Neural crest cell (in vitro differentiated cells): ENCODE measurements at regions not wholly inside any gene's neighbourhood (a gene's known extent, or its start where the extent isn't known, plus 50 kb on each side); places are given as distances from the start of the nearest gene placed in this dataset.

ENCODE experiments used
- DNase-seq: peaks from one replicate; pipeline ENCODE4 v3.0.0; 2021; ENCODE audit warnings: low read depth, mixed read lengths, low spot score
- H3K27ac Mint-ChIP-seq: one replicate; pipeline ENCODE4 v1.8.0; 2021; ENCODE audit warnings: mild to moderate bottlenecking, mixed read lengths; ENCODE audit not compliant: unreplicated experiment
- H3K27me3 Mint-ChIP-seq: 2 replicates; pipeline ENCODE4 v1.8.0; 2021; ENCODE audit warnings: low read depth, mild to moderate bottlenecking, mixed read lengths
- H3K36me3 Mint-ChIP-seq: 2 replicates; pipeline ENCODE4 v1.8.0; 2021; ENCODE audit warnings: low read depth, mild to moderate bottlenecking, mixed read lengths
- H3K4me1 Mint-ChIP-seq: 2 replicates; pipeline ENCODE4 v1.8.0; 2021; ENCODE audit warnings: mixed read lengths
- H3K4me3 Mint-ChIP-seq: one replicate; pipeline ENCODE4 v1.8.0; 2021; ENCODE audit warnings: mild to moderate bottlenecking, mixed read lengths
- H3K9me3 Mint-ChIP-seq: 2 replicates; pipeline ENCODE4 v1.8.0; 2021; ENCODE audit warnings: mixed read lengths
- CTCF ChIP-seq: fragments of 200-600 bp; sonication (generic); conservative IDR thresholded peaks from 2 replicates; pipeline ENCODE4 v1.5.0; 2021; ENCODE audit warnings: antibody characterized with exemption, mild to moderate bottlenecking

- no peak for DNase-seq
- H3K27me3 Mint-ChIP-seq, result no peaks in the 10 kb centered on the region
- H3K27ac Mint-ChIP-seq, result no peak overlapping the region
- no peaks in the 10 kb centered on the region for H3K36me3 Mint-ChIP-seq
- H3K9me3 Mint-ChIP-seq, result no peaks in the 10 kb centered on the region
- H3K4me3 Mint-ChIP-seq, result no peak overlapping the region
- TF ChIP-seq CTCF, result no peak
- peaks cover 11% of the 10 kb centered on the region for H3K4me1 Mint-ChIP-seq
Observed at GRCh38 chr4:112942077-112942476, 107.4 kb upstream of the ANK2 start.

GRCh38 chr4:112942997-112943396, 106.5 kb upstream of the ANK2 start:
- DNase-seq, result no peak
- H3K4me3 Mint-ChIP-seq, result no peak overlapping the region
- H3K27ac Mint-ChIP-seq, result no peak overlapping the region
- H3K36me3 Mint-ChIP-seq, result no peaks in the 10 kb centered on the region
- peaks cover 11% of the 10 kb centered on the region for H3K4me1 Mint-ChIP-seq
- H3K27me3 Mint-ChIP-seq, result no peaks in the 10 kb centered on the region
- no peaks in the 10 kb centered on the region for H3K9me3 Mint-ChIP-seq
- TF ChIP-seq CTCF, result no peak

GRCh38 chr4:112944006-112944405, 105.4 kb upstream of the ANK2 start:
- no peaks in the 10 kb centered on the region for H3K27me3 Mint-ChIP-seq
- H3K27ac Mint-ChIP-seq, result no peak overlapping the region
- peaks cover 8% of the 10 kb centered on the region for H3K4me1 Mint-ChIP-seq
- no peak for TF ChIP-seq CTCF
- DNase-seq, result no peak
- no peak overlapping the region for H3K4me3 Mint-ChIP-seq
- H3K36me3 Mint-ChIP-seq, result no peaks in the 10 kb centered on the region
- H3K9me3 Mint-ChIP-seq, result no peaks in the 10 kb centered on the region

- Mint-ChIP-seq H3K4me1 (no peaks in the 10 kb centered on the region), H3K27ac (peak overlapping the region; percentile 65), H3K36me3 (no peaks in the 10 kb centered on the region), H3K9me3 (no peaks in the 10 kb centered on the region), H3K27me3 (no peaks in the 10 kb centered on the region), H3K4me3 (no peak overlapping the region)
- DNase-seq, result no peak
- no peak for TF ChIP-seq CTCF
Observed at GRCh38 chr4:112946127-112946526, 103.3 kb upstream of the ANK2 start.

- TF ChIP-seq CTCF, result no peak
- Mint-ChIP-seq H3K36me3 (no peaks in the 10 kb centered on the region), H3K27ac (no peak overlapping the region), H3K4me1 (peaks cover 13% of the 10 kb centered on the region), H3K4me3 (no peak overlapping the region), H3K9me3 (no peaks in the 10 kb centered on the region), H3K27me3 (no peaks in the 10 kb centered on the region)
- DNase-seq, result no peak
Observed at GRCh38 chr4:112947616-112948015, 101.8 kb upstream of the ANK2 start.
